ENCODE measurements at regions not wholly inside any gene's neighbourhood (a gene's known extent, or its start where the extent isn't known, plus 50 kb on each side); places are given as distances from the start of the nearest gene placed in this dataset.

DNA sequence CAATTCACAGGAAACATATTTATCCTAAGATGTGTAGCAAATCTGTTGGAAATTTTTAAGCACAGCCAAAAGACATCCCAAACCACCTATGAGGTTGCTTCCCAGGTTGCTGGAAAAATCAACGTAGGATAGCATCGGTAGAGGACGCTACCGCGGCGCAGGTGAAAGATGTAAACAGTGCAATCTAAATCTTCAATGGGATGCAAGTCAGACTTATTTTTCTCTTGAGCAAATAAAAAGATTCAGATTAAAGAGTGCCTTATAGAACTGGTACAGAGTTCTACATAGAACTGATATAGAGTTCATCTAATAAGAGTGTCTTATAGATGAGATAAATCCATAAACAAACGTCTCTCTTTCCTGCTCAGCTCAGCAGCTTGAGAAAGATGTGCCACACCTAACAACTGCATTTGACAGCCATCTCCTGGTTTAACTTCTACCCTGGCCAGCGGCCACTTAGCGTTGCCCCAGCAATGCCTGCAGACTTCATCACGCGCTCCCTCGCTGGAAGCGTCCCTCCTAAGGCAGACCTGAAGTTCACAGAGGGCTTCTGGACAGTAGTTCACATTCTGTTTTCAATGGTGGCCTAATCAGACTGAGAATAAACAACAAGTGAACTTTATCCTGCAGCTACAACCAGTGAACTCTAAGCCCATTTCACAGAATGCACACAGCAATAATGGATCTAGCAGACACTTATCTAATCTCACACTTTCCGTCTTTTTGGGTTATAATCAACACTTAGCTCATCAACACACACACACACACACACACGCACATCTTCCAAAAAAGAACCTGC is 164.5 kb downstream of the TOMM20 start (continued):
- TF ChIP-seq ZBTB33 (CRISPR knock-in tag; IDR thresholded peaks at IDR 0.05), result peak; percentile 11; the same call in 1 of the 2 replicates
- TF ChIP-seq, protein P1, sequence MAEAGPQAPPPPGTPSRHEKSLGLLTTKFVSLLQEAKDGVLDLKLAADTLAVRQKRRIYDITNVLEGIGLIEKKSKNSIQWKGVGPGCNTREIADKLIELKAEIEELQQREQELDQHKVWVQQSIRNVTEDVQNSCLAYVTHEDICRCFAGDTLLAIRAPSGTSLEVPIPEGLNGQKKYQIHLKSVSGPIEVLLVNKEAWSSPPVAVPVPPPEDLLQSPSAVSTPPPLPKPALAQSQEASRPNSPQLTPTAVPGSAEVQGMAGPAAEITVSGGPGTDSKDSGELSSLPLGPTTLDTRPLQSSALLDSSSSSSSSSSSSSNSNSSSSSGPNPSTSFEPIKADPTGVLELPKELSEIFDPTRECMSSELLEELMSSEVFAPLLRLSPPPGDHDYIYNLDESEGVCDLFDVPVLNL (CRISPR knock-in tag; IDR thresholded peaks at IDR 0.05; ENCODE audit: low read depth), result no peak
- 0 out of 2 replicates have a peak, but pooled peaks have one; percentile 42 for TF ChIP-seq LCOR (CRISPR knock-in tag; IDR thresholded peaks at IDR 0.05)
- 0 out of 2 replicates have a peak, but pooled peaks have one; percentile 46 for TF ChIP-seq HDAC2 (IDR thresholded peaks at IDR 0.05)
- no peak for TF ChIP-seq FOXM1 (IDR thresholded peaks at IDR 0.05; ENCODE audit: low read depth)
- 0 out of 2 replicates have a peak, but pooled peaks have one; percentile 15 for TF ChIP-seq FOXM1 (CRISPR knock-in tag; IDR thresholded peaks at IDR 0.05; ENCODE audit: low read depth)
- TF ChIP-seq ZNF318 (IDR thresholded peaks at IDR 0.05; ENCODE audit: borderline replicate concordance in 1 of 2, low read depth in 1 of 2), result 0 out of 4 replicates have a peak, but pooled peaks of 1 of the 2 experiments have one; percentile 29
- TF ChIP-seq SP1 (CRISPR knock-in tag; IDR thresholded peaks at IDR 0.05), result 0 out of 2 replicates have a peak, but pooled peaks have one; percentile 6
- TF ChIP-seq ZNF347 (CRISPR knock-in tag; IDR thresholded peaks at IDR 0.05; ENCODE audit: low read depth), result 0 out of 2 replicates have a peak, but pooled peaks have one; percentile 43
- TF ChIP-seq XRCC4 (IDR thresholded peaks at IDR 0.05; ENCODE audit: extremely low read depth, insufficient read depth, insufficient read length), result no peak
- TF ChIP-seq JUND (IDR thresholded peaks at IDR 0.05; ENCODE audit: borderline replicate concordance, low read depth, low read length), result no peak
- peak; percentile 36; the same call in 1 of the 3 replicates for TF ChIP-seq JUND (tag; IDR thresholded peaks at IDR 0.05; ENCODE audit: borderline replicate concordance, low read depth, low read length)
- TF ChIP-seq MTA1 (IDR thresholded peaks at IDR 0.05; ENCODE audit: borderline replicate concordance), result no peak
- TF ChIP-seq MLLT1 (IDR thresholded peaks at IDR 0.05), result peak in 1 of 2 experiments; percentile 63; a peak in 1 of 4 replicates

All from K562 (cell line).